HG02852 (cell line): ENCODE measurements at regions not wholly inside any gene's neighbourhood (a gene's known extent, or its start where the extent isn't known, plus 50 kb on each side); places are given as distances from the start of the nearest gene placed in this dataset.

Experiments used
- ATAC-seq: cut with Tn5 transposase; IDR thresholded peaks from one replicate; pipeline ENCODE4 v1.9.1; 2021; ENCODE audit warnings: mild to moderate bottlenecking, moderate library complexity; ENCODE audit not compliant: unreplicated experiment

DNA sequence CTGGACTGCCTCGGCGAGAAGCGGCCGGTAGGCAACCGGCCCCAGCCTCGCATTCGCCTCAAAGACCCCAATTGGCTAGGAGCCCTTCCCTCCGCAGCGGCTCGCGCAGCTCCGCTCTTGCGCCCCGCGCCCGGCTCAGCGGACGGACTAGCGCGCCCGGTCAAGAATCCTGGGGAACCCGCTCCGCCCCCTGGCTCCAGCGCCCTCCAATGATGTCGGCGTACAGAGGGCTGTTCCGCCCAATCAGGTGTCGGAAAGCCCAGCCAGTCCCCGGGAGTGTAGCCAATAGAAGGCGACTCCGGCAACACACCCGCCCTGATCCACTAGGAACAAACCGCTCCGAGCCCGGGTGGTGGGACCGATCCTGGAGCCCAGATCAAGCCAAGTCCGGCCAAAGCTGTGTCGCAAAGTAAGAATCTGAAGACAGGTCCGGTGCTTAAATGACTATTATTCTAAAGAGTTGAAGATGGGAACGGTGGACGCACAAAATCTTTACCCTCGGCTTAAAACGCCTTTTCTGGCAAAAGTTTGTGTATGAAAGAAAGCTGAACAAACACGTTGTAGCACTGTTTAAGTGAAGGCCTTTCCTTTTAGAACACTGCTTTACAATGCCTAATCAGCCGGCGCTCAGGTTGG lies 132.2 kb downstream of the OGFRL1 start:
- peak; percentile 84 for ATAC-seq

- no peak for ATAC-seq
These were observed 133.0 kb downstream of the OGFRL1 start for GRCh38 chr6:71421611-71422010.

GRCh38 chr6:71430018-71430417 lies 141.4 kb downstream of the OGFRL1 start:
- no peak for ATAC-seq

DNA sequence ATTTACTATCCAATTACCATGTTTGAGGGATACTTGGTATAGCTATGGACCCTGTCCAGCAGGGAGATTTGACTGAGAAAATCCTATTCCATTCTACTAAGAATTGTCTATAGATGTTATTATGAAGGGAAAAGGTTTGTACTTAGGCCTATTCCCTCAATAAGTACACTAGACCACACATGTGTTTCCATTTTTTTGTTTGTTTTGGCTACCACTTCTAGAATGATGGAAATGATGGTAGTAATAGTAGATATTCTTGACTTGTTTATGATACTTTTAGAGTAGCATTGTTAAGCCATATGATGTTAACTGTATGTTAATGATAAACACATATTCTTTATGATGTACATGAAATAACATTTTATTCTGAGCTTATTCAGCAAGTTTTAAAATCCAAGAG lies 144.8 kb downstream of the OGFRL1 start:
- no peak for ATAC-seq

GRCh38 chr6:71444222-71444621 lies 155.6 kb downstream of the OGFRL1 start:
- ATAC-seq = no peak

DNA sequence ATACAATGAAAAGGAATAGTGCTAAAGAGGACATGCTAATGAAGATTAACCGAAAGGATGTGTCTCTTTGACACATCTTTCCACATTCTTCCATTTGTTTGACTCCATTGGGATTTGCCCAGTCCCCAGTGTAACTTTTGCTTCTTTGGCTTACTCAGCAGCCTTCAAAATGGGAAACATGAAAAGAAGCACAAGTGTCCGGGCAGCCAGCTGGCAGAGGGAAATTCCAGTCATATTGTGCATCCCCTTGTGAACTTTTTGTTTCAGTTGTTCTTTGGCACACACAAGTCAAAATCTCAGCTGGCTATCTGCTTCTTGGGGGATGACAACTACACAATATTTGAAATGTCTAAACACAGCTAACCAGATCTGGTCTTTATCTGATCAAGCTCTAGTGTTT lies 157.4 kb downstream of the OGFRL1 start:
- ATAC-seq = no peak

DNA sequence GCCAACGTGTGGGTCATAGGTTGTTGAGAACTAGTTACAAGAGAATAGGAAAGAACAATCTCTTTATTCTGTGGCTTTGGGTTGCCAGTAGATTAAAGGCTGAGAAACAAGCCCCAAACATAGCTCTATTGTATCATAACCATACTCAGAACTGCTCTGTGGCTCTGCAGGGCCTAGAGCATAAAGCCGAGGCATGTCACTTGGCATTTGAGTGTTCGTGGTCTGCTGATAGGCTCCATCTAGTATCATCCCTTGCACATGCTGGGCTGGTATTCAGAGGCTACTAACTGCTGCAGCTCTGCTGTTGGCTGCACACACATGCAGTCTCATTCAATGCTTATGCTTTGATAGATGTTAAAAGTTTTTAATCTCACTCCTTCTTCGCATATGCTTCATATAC lies 157.9 kb downstream of the OGFRL1 start:
- no peak for ATAC-seq

- ATAC-seq = no peak
These were observed 164.2 kb downstream of the OGFRL1 start for GRCh38 chr6:71452697-71453370.

DNA sequence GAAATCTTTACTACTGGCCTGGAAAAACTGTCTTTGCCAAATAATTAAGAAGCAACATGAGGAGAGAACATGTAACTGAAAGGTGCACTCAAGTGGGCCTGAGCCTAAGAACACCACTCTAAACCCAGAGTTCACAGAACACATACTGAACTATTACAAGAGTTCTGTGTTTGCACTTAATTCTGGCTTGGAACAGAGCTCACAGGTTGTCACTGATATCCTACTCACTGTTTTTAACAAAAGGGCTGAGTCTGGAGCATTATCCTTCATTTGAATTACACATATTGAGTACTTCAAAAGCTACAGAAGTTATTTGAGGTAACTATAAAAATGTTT lies 164.7 kb downstream of the OGFRL1 start:
- no peak for ATAC-seq

DNA sequence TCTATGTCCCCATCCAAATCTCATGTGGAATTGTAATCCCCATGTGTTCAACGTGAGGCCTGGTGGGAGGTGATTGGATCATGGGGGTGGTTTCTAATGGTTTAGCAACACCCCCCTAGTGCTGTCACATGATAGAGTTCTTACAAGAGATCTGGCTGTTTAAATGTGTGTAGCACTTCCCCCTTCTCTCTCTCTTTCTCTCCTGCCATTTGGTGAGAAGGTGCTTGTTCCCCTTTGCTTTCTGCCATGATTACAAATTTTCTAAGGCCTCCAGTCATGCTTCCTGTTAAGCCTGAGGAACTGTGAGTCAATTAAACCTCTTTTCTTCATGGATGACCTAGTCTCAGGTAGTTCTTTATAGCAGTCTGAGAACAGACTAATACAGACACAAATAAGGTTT lies 165.4 kb downstream of the OGFRL1 start:
- no peak for ATAC-seq

- ATAC-seq = no peak
These were observed 169.3 kb downstream of the OGFRL1 start for GRCh38 chr6:71457929-71458328.

GRCh38 chr6:71459162-71459561 lies 170.6 kb downstream of the OGFRL1 start:
- no peak for ATAC-seq

GRCh38 chr6:71460933-71461332 lies 172.3 kb downstream of the OGFRL1 start:
- no peak for ATAC-seq

DNA sequence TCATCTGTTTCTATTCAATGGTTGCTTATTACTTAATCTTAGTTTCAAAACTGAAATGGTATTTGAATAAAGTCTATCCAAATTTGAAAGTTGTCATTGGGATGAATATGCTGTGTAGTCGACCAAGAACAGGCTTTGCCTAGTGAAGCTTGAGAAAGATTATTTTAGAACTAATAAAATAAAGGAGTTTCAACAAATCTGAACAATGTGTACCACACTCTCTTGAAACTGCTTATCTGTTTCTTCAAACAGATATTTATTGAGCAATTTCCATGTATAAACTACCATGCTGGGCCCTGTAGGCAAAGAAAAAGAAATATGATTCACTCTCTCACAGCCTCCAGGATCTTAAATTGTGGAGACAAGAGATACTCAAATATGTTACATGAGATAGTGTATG lies 174.4 kb downstream of the OGFRL1 start:
- ATAC-seq = no peak

DNA sequence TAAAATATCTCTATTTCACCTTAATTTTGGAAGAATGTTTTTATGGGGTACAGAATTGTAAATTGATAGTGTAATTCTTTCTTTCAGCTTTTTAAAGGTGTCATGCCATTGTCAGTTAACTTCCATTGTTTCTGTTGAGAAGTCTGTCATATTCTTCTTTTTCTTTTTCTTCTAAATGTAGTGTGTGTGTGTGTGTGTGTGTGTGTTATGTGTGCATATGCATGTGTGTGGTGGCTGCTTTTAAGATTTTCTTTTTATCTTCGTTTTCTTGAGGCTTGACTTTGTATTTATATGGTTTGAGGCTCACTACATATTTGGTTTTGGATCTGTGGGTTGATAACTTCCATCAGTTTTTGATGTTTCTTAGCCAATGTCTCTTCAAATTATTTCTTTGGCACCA lies 176.5 kb downstream of the OGFRL1 start:
- no peak for ATAC-seq

DNA sequence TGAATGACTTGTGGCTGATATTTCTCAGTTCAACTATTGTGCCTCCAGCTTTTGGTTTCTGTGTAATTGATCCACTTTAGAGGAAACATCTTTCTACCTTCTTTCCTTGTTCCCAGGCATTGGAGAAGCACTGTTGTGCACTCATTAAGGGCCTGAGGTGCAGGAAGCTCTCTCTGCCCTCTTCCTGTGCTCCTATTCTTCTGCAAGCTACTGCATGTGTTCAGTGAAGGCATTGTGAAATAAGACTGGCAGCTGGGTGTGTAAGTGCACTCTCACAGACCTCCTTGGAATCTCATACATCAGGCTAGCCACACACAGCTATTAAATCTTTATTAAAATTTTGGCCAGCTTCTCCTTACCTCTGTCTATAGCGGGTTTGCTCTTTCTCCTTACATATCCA lies 177.8 kb downstream of the OGFRL1 start:
- ATAC-seq = no peak

DNA sequence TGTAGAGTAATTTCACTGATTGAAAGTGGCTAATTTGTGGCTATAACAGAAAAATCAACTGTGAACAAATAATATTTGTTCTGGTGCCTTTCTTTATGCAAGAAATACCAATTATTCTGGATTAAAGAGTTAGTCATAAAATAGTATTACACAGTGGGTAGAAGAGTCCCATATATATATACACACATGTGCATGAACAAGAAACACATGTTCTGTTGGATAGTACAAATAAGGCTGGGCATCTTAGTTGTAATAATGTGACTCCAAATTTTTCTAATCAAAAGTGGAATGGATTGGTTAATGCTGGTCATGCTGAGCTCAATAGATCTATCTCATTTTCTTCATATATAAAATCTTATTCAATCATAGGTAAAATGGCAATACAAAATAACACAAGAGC lies 179.4 kb downstream of the OGFRL1 start:
- no peak for ATAC-seq

GRCh38 chr6:71468841-71469700 lies 180.5 kb downstream of the OGFRL1 start:
- ATAC-seq = no peak

DNA sequence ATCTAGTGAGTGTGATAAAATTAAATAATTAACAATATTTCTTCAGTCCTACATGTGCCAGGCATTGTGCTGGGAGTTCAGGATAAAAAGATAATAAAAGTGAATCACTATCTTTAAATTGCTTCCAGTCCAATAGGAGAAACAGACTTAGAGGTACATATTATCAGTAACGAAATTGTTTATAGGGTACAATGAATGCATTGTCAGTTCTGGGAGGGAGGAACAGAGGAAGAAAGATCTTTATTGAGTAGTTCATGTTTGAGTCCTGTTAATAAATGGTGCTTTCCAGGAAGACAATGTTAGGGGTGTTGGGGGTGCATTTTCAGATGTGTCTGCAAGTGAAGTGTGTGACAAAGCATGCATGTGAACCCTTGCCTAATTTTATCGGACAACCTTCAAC lies 183.1 kb downstream of the OGFRL1 start:
- ATAC-seq = no peak

GRCh38 chr6:71473926-71474325 lies 185.3 kb downstream of the OGFRL1 start:
- no peak for ATAC-seq

DNA sequence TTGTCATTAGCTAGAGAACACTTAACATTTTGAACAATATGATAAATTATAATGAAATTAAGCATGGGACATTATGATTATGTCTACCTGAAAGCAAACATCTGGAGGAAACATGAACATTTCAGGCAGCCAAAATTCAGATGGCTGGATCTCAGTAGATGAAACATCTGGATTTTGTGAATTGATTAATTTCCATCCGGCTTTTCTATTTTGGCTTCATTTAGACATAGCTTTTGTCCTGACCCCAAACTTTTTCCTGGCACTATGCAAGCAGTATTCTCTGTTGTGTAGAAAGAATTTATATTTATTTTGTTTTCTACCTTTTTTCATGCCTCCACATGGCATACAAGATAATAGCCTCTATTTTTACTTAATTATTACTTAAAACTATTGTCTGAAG lies 186.3 kb downstream of the OGFRL1 start:
- ATAC-seq = no peak

GRCh38 chr6:71476371-71476770 lies 187.8 kb downstream of the OGFRL1 start:
- no peak for ATAC-seq
